Mucosa of descending colon (tissue), 3 donors: ENCODE measurements at regions not wholly inside any gene's neighbourhood (a gene's known extent, or its start where the extent isn't known, plus 50 kb on each side); places are given as distances from the start of the nearest gene placed in this dataset.
A peak's percentile ranks its signal among the peaks of the same experiment; 100 is the strongest.

Experiments used
- ATAC-seq: fragments of 200-7000 bp; cut with Tn5 transposase; one replicate; pipeline ENCODE4 v1.9.1; 2020; ENCODE audit warnings: mild to moderate bottlenecking, moderate library complexity
- DNase-seq, 3 donors: peaks; one replicate each; pipeline ENCODE4 v3.0.0-alpha.2; 2020
- H3K36me3 ChIP-seq: fragments of 200-600 bp; one replicate; pipeline ENCODE4 v1.8.0; 2021; ENCODE audit warnings: low read depth, mild to moderate bottlenecking
- H3K4me1 ChIP-seq: fragments of 200-600 bp; one replicate; pipeline ENCODE4 v1.8.0; 2021; ENCODE audit warnings: low read depth, mild to moderate bottlenecking
- H3K4me3 ChIP-seq: fragments of 200-600 bp; one replicate; pipeline ENCODE4 v1.8.0; 2021; ENCODE audit warnings: mild to moderate bottlenecking
- H3K9me3 ChIP-seq: fragments of 200-600 bp; one replicate; pipeline ENCODE4 v1.8.0; 2021; ENCODE audit warnings: mild to moderate bottlenecking
- intact Hi-C, 2 donors: fragments of 100-400 bp; cut with DNase I in 1 of 2; cut with micrococcal nuclease in 1 of 2; formaldehyde crosslinking; loops; one replicate each; pipeline versions ENCODE4 v1.11.0 to v1.11.1; 2022; cut with DNase I, micrococcal nuclease
- TF ChIP-seq, protein P1 (sequence below): fragments of 200-600 bp; IDR thresholded peaks from one replicate; pipeline ENCODE4 v1.8.0; 2022; ENCODE audit warnings: antibody characterized with exemption, mild to moderate bottlenecking
- donor health status: DM: no; HTN: no; CAD: no; lungs with moderate emphysema.
- donor health status: DM: no; HTN: no; CAD: no.
- donor health status: DM: no; HTN: yes; CAD: no.

GRCh38 chr6:132063204-132063603, 112.0 kb upstream of the CCN2 start:
- Histone ChIP-seq H3K9me3 (no peaks in the 10 kb centered on the region), H3K4me1 (no peaks in the 10 kb centered on the region), H3K36me3 (no peaks in the 10 kb centered on the region), H3K4me3 (no peak overlapping the region)
- no peak for ATAC-seq
- DNase-seq, result no peak
- intact Hi-C loops, result no loop called here
- TF ChIP-seq, protein P1, sequence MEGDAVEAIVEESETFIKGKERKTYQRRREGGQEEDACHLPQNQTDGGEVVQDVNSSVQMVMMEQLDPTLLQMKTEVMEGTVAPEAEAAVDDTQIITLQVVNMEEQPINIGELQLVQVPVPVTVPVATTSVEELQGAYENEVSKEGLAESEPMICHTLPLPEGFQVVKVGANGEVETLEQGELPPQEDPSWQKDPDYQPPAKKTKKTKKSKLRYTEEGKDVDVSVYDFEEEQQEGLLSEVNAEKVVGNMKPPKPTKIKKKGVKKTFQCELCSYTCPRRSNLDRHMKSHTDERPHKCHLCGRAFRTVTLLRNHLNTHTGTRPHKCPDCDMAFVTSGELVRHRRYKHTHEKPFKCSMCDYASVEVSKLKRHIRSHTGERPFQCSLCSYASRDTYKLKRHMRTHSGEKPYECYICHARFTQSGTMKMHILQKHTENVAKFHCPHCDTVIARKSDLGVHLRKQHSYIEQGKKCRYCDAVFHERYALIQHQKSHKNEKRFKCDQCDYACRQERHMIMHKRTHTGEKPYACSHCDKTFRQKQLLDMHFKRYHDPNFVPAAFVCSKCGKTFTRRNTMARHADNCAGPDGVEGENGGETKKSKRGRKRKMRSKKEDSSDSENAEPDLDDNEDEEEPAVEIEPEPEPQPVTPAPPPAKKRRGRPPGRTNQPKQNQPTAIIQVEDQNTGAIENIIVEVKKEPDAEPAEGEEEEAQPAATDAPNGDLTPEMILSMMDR, result no peak

DNA sequence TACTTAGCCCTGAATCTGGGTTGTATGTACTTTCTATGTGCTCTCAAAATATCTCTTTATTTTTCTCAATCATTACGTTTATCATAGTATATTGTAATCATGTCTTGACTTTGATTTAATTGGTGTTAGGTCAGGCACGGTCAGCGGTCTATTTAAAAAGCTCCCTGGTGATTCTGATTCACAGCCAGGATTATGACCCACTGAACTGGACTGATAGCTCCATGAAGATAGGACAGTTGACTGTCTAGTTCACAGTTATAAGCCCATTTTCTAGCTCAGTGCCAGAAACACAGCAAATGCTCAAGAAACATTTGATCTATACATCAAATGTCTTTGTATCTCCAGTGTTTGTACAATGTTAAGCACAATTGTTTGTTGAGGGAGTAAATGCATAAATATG, 111.5 kb upstream of the CCN2 start:
- TF ChIP-seq, protein P1, result no peak
- Histone ChIP-seq H3K9me3 (no peaks in the 10 kb centered on the region), H3K4me3 (no peak overlapping the region), H3K4me1 (no peaks in the 10 kb centered on the region), H3K36me3 (no peaks in the 10 kb centered on the region)
- DNase-seq (no peak), ATAC-seq (no peak)
- intact Hi-C loops, result no loop called here

DNA sequence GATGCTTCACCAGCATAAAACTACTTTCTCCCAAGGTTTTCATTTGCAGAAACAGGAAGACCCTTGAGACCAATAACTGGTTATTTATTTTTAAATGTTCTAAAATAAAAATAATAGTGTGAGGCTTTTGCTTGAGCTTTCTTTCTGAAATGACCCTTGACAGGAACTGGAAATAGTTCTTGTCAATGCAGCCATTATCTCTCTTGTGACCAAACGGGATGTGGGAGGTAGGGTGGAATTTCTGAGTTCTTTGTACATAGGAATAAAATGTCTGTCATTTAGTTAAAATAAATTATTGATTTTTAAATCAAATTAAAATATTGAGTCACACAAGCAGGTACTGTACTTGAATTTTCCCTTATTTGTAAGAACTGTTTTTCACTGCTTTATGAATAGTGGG, 110.2 kb upstream of the CCN2 start:
- Histone ChIP-seq H3K4me1 (no peaks in the 10 kb centered on the region), H3K36me3 (no peaks in the 10 kb centered on the region), H3K4me3 (no peak overlapping the region), H3K9me3 (no peaks in the 10 kb centered on the region)
- ATAC-seq, result no peak
- DNase-seq, result no peak
- intact Hi-C loops, result no loop called here
- TF ChIP-seq, protein P1, result no peak

GRCh38 chr6:132060591-132060990, 109.4 kb upstream of the CCN2 start:
- Histone ChIP-seq H3K4me1 (no peaks in the 10 kb centered on the region), H3K4me3 (no peak overlapping the region), H3K9me3 (no peaks in the 10 kb centered on the region), H3K36me3 (no peaks in the 10 kb centered on the region)
- intact Hi-C loops, result no loop called here
- ATAC-seq, result peak; percentile 96
- TF ChIP-seq, protein P1, result no peak
- DNase-seq, result no peak

DNA sequence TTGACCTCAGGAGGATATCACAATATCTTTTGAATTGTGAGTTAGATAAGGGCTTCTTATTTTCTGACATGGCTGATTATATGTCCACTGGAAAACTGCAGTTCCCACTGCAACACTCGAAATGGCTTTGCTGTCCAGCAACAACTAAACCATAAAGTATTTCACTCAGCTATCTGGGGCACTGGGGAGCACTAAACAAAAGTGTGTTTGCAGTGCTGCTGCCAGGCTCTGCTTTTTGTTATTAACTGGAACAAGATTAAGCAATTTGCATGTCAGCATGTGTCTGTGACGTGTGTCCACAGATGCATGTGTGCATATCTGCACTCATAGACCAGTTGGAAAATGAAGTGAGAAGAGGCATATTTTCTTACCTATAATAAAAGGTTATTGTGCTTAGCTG, 107.8 kb upstream of the CCN2 start:
- DNase-seq (no peak), ATAC-seq (no peak)
- H3K36me3 ChIP-seq, result no peaks in the 10 kb centered on the region
- no peaks in the 10 kb centered on the region for H3K9me3 ChIP-seq
- H3K4me1 ChIP-seq, result no peaks in the 10 kb centered on the region
- H3K4me3 ChIP-seq, result no peak overlapping the region
- TF ChIP-seq, protein P1, result no peak
- intact Hi-C loops, result no loop called here

- no peak for DNase-seq
- no peaks in the 10 kb centered on the region for H3K36me3 ChIP-seq
- no peak overlapping the region for H3K4me3 ChIP-seq
- H3K9me3 ChIP-seq, result no peaks in the 10 kb centered on the region
- no peaks in the 10 kb centered on the region for H3K4me1 ChIP-seq
- TF ChIP-seq, protein P1, result no peak
- intact Hi-C loops, result no loop called here
- no peak for ATAC-seq
These were observed 103.4 kb upstream of the CCN2 start for GRCh38 chr6:132054525-132054924.
